Stimulated activated effector memory CD8-positive, alpha-beta T cell treated with anti-CD3 and anti-CD28 coated beads, Interleukin-12 subunit alpha, Interleukin-12 subunit beta, amount 100 ng/mL, for 72 hours (primary cell): ENCODE measurements at regions not wholly inside any gene's neighbourhood (a gene's known extent, or its start where the extent isn't known, plus 50 kb on each side); places are given as distances from the start of the nearest gene placed in this dataset.

Experiments used
- ATAC-seq: fragments of 150-1000 bp; cut with Tn5 transposase; 2 replicates; pipeline ENCODE4 v1.10.0; 2021
- DNase-seq, 2 donors: peaks; one replicate each; pipeline ENCODE4 v3.0.0; 2021 to 2022; ENCODE audit warnings: low spot score in 2 of 2
- H3K27ac Mint-ChIP-seq: one replicate; pipeline ENCODE4 v1.8.0; 2022; ENCODE audit warnings: mild to moderate bottlenecking, mixed read lengths
- H3K36me3 Mint-ChIP-seq: one replicate; pipeline ENCODE4 v1.8.0; 2022; ENCODE audit warnings: mild to moderate bottlenecking, mixed read lengths
- H3K4me1 Mint-ChIP-seq: one replicate; pipeline ENCODE4 v1.8.0; 2022; ENCODE audit warnings: mixed read lengths
- H3K4me3 Mint-ChIP-seq: one replicate; pipeline ENCODE4 v1.8.0; 2022; ENCODE audit warnings: mild to moderate bottlenecking, mixed read lengths
- H3K9me3 Mint-ChIP-seq: one replicate; pipeline ENCODE4 v1.8.0; 2022; ENCODE audit warnings: mixed read lengths

GRCh38 chr3:87175732-87176131 is 51.4 kb upstream of the CHMP2B start:
- Mint-ChIP-seq H3K4me3 (no peak overlapping the region), H3K36me3 (no peaks in the 10 kb centered on the region), H3K9me3 (no peaks in the 10 kb centered on the region), H3K27ac (no peak overlapping the region), H3K4me1 (no peaks in the 10 kb centered on the region)
- DNase-seq: no peak
- no peak for ATAC-seq

- Mint-ChIP-seq H3K27ac (no peak overlapping the region), H3K9me3 (no peaks in the 10 kb centered on the region), H3K36me3 (no peaks in the 10 kb centered on the region), H3K4me1 (no peaks in the 10 kb centered on the region), H3K4me3 (no peak overlapping the region)
- ATAC-seq (no peak), DNase-seq (no peak)
These were observed 53.3 kb upstream of the CHMP2B start for GRCh38 chr3:87173776-87174175.

GRCh38 chr3:87173071-87173470 is 54.0 kb upstream of the CHMP2B start:
- ATAC-seq (no peak), DNase-seq (no peak)
- Mint-ChIP-seq H3K4me1 (peaks cover 4% of the 10 kb centered on the region), H3K27ac (no peak overlapping the region), H3K9me3 (no peaks in the 10 kb centered on the region), H3K4me3 (no peak overlapping the region), H3K36me3 (no peaks in the 10 kb centered on the region)

- no peaks in the 10 kb centered on the region for H3K36me3 Mint-ChIP-seq
- H3K27ac Mint-ChIP-seq: peak overlapping the region; percentile 7
- peaks cover 6% of the 10 kb centered on the region for H3K4me1 Mint-ChIP-seq
- no peak overlapping the region for H3K4me3 Mint-ChIP-seq
- DNase-seq: no peak
- ATAC-seq: no peak
- H3K9me3 Mint-ChIP-seq: no peaks in the 10 kb centered on the region
These were observed 59.3 kb upstream of the CHMP2B start for GRCh38 chr3:87167628-87168456.

GRCh38 chr3:87164245-87164644 is 62.9 kb upstream of the CHMP2B start:
- no peak overlapping the region for H3K27ac Mint-ChIP-seq
- H3K4me3 Mint-ChIP-seq: no peak overlapping the region
- H3K9me3 Mint-ChIP-seq: no peaks in the 10 kb centered on the region
- peaks cover 6% of the 10 kb centered on the region for H3K4me1 Mint-ChIP-seq
- DNase-seq (no peak), ATAC-seq (no peak)
- no peaks in the 10 kb centered on the region for H3K36me3 Mint-ChIP-seq

- no peak for DNase-seq
- H3K36me3 Mint-ChIP-seq: no peaks in the 10 kb centered on the region
- ATAC-seq: no peak
These were observed 65.3 kb upstream of the CHMP2B start for GRCh38 chr3:87161851-87162250.

GRCh38 chr3:87161417-87161816 is 65.7 kb upstream of the CHMP2B start:
- DNase-seq (no peak), ATAC-seq (no peak)
- Mint-ChIP-seq H3K27ac (no peak overlapping the region), H3K36me3 (no peaks in the 10 kb centered on the region), H3K4me1 (no peaks in the 10 kb centered on the region), H3K9me3 (no peaks in the 10 kb centered on the region), H3K4me3 (no peak overlapping the region)

More at GRCh38 chr3:87161851-87162250, 65.3 kb upstream of the CHMP2B start:
- Mint-ChIP-seq H3K9me3 (no peaks in the 10 kb centered on the region), H3K27ac (no peak overlapping the region), H3K4me1 (no peaks in the 10 kb centered on the region), H3K4me3 (no peak overlapping the region)

- no peaks in the 10 kb centered on the region for H3K4me1 Mint-ChIP-seq
- no peak for DNase-seq
- ATAC-seq: peak; percentile 16
- no peak overlapping the region for H3K4me3 Mint-ChIP-seq
- H3K36me3 Mint-ChIP-seq: no peaks in the 10 kb centered on the region
- H3K9me3 Mint-ChIP-seq: no peaks in the 10 kb centered on the region
- no peak overlapping the region for H3K27ac Mint-ChIP-seq
These were observed 66.1 kb upstream of the CHMP2B start for GRCh38 chr3:87161013-87161412.

GRCh38 chr3:87158823-87159222 is 68.3 kb upstream of the CHMP2B start:
- H3K4me1 Mint-ChIP-seq: no peaks in the 10 kb centered on the region
- DNase-seq (no peak), ATAC-seq (no peak)
- H3K36me3 Mint-ChIP-seq: no peaks in the 10 kb centered on the region
- no peaks in the 10 kb centered on the region for H3K9me3 Mint-ChIP-seq
- no peak overlapping the region for H3K4me3 Mint-ChIP-seq
- H3K27ac Mint-ChIP-seq: no peak overlapping the region

GRCh38 chr3:87148020-87148419 is 79.1 kb upstream of the CHMP2B start:
- no peak overlapping the region for H3K4me3 Mint-ChIP-seq
- DNase-seq (no peak), ATAC-seq (no peak)
- no peaks in the 10 kb centered on the region for H3K4me1 Mint-ChIP-seq
- no peak overlapping the region for H3K27ac Mint-ChIP-seq
- no peaks in the 10 kb centered on the region for H3K36me3 Mint-ChIP-seq
- H3K9me3 Mint-ChIP-seq: peaks cover 3% of the 10 kb centered on the region

- H3K4me1 Mint-ChIP-seq: no peaks in the 10 kb centered on the region
- no peak overlapping the region for H3K27ac Mint-ChIP-seq
- DNase-seq: no peak
- H3K9me3 Mint-ChIP-seq: peaks cover 3% of the 10 kb centered on the region
- no peak for ATAC-seq
- H3K36me3 Mint-ChIP-seq: no peaks in the 10 kb centered on the region
- H3K4me3 Mint-ChIP-seq: no peak overlapping the region
These were observed 79.5 kb upstream of the CHMP2B start for GRCh38 chr3:87147562-87147961.

GRCh38 chr3:87145553-87145952 is 81.6 kb upstream of the CHMP2B start:
- Mint-ChIP-seq H3K27ac (no peak overlapping the region), H3K4me1 (no peaks in the 10 kb centered on the region), H3K4me3 (no peak overlapping the region), H3K9me3 (peaks cover 11% of the 10 kb centered on the region), H3K36me3 (no peaks in the 10 kb centered on the region)
- ATAC-seq (peak; percentile 46), DNase-seq (no peak)

- no peak overlapping the region for H3K27ac Mint-ChIP-seq
- no peak for ATAC-seq
- H3K4me1 Mint-ChIP-seq: no peaks in the 10 kb centered on the region
- H3K9me3 Mint-ChIP-seq: peaks cover 8% of the 10 kb centered on the region
- no peak overlapping the region for H3K4me3 Mint-ChIP-seq
- DNase-seq: no peak
- no peaks in the 10 kb centered on the region for H3K36me3 Mint-ChIP-seq
These were observed 91.0 kb upstream of the CHMP2B start for GRCh38 chr3:87136066-87136596.

GRCh38 chr3:87135412-87135811 is 91.7 kb upstream of the CHMP2B start:
- no peak overlapping the region for H3K27ac Mint-ChIP-seq
- no peaks in the 10 kb centered on the region for H3K4me1 Mint-ChIP-seq
- no peak for DNase-seq
- H3K4me3 Mint-ChIP-seq: no peak overlapping the region
- H3K36me3 Mint-ChIP-seq: no peaks in the 10 kb centered on the region
- no peak for ATAC-seq
- H3K9me3 Mint-ChIP-seq: peaks cover 5% of the 10 kb centered on the region

- Mint-ChIP-seq H3K4me1 (no peaks in the 10 kb centered on the region), H3K27ac (no peak overlapping the region)
- ATAC-seq: no peak
These were observed 94.3 kb upstream of the CHMP2B start for GRCh38 chr3:87132801-87133200.

GRCh38 chr3:87128006-87128405 is 99.1 kb upstream of the CHMP2B start:
- Mint-ChIP-seq H3K4me3 (no peak overlapping the region), H3K27ac (no peak overlapping the region), H3K36me3 (no peaks in the 10 kb centered on the region), H3K4me1 (no peaks in the 10 kb centered on the region), H3K9me3 (peaks cover 3% of the 10 kb centered on the region)
- no peak for ATAC-seq
- DNase-seq: no peak

More at GRCh38 chr3:87132801-87133200, 94.3 kb upstream of the CHMP2B start:
- no peaks in the 10 kb centered on the region for H3K36me3 Mint-ChIP-seq
- peaks cover 3% of the 10 kb centered on the region for H3K9me3 Mint-ChIP-seq
- no peak overlapping the region for H3K4me3 Mint-ChIP-seq
- no peak for DNase-seq
